SH-SY5Y (cell line): ENCODE measurements at regions not wholly inside any gene's neighbourhood (a gene's known extent, or its start where the extent isn't known, plus 50 kb on each side); places are given as distances from the start of the nearest gene placed in this dataset.

ENCODE experiments used
- GATA2 ChIP-seq: IDR thresholded peaks from 2 replicates; pipeline ENCODE4 v1.6.1; 2011; ENCODE audit warnings: mild to moderate bottlenecking, low read depth, low read length
- GATA3 ChIP-seq: IDR thresholded peaks from 2 replicates; pipeline ENCODE4 v1.6.1; 2011; ENCODE audit warnings: low read depth, mild to moderate bottlenecking, low read length, moderate library complexity

- no peak for TF ChIP-seq GATA2
- no peak for TF ChIP-seq GATA3
These were observed 98.1 kb upstream of the JADE1 start for GRCh38 chr4:128711361-128711760.
